CD4-positive, alpha-beta T cell (primary cell): ENCODE measurements at regions not wholly inside any gene's neighbourhood (a gene's known extent, or its start where the extent isn't known, plus 50 kb on each side); places are given as distances from the start of the nearest gene placed in this dataset.

Experiments
- ATAC-seq: fragments of 200-7000 bp; cut with Tn5 transposase; one replicate; pipeline ENCODE4 v1.10.0; 2022; ENCODE audit warnings: mild to moderate bottlenecking; ENCODE audit not compliant: poor library complexity
- CTCF ChIA-PET: fragments of 350-600 bp; sonication (Branson Sonifier 250); formaldehyde crosslinking; loops from one replicate; lab custom pipeline; 2021; ENCODE audit warnings: antibody characterized with exemption, inconsistent platforms; lab: Charles Lee
- POLR2A ChIA-PET: fragments of 350-600 bp; sonication (Branson Sonifier 250); formaldehyde crosslinking; loops from one replicate; lab custom pipeline; 2021; ENCODE audit warnings: antibody characterized with exemption, inconsistent platforms; lab: Charles Lee
- DNase-seq, 14 experiments: peaks; one replicate each; pipeline ENCODE4 v3.0.0-alpha.2; 2013 to 2020; ENCODE audit warnings: mixed read lengths in 2 of 14
- H3K27ac ChIP-seq, 2 donors: one replicate each; pipeline versions ENCODE4 v1.5.1 to v1.7.0; 2013; ENCODE audit warnings: low read length in 2 of 2, low read depth in 1 of 2, mild to moderate bottlenecking in 1 of 2
- H3K27me3 ChIP-seq, 2 experiments: 1 replicate in 1 of 2; 2 replicates in 1 of 2; pipeline versions ENCODE4 v1.6.1 to v1.7.0; 2013; ENCODE audit warnings: low read length in 2 of 2, control low read depth in 1 of 2, mild to moderate bottlenecking in 1 of 2, moderate library complexity in 1 of 2; ENCODE audit not compliant: insufficient read depth in 2 of 2, control insufficient read depth in 1 of 2
- H3K36me3 ChIP-seq: one replicate; pipeline ENCODE4 v1.6.1; 2013; ENCODE audit warnings: low read length, control low read depth; ENCODE audit not compliant: insufficient read depth
- H3K4me1 ChIP-seq: one replicate; pipeline ENCODE4 v1.6.1; 2013; ENCODE audit warnings: low read length, control low read depth; ENCODE audit not compliant: insufficient read depth
- H3K4me3 ChIP-seq: one replicate; pipeline ENCODE4 v1.5.1; 2013; ENCODE audit warnings: mild to moderate bottlenecking, low read length, moderate library complexity
- H3K9me3 ChIP-seq, 2 experiments: 1 replicate in 1 of 2; 2 replicates in 1 of 2; pipeline versions ENCODE4 v1.6.1 to v1.7.0; 2013; ENCODE audit warnings: low read length in 2 of 2, mild to moderate bottlenecking in 2 of 2, control low read depth in 1 of 2, moderate library complexity in 1 of 2; ENCODE audit not compliant: control insufficient read depth in 1 of 2, insufficient read depth in 1 of 2
- H3K27ac Mint-ChIP-seq: one replicate; pipeline ENCODE4 v1.8.0; 2020; ENCODE audit warnings: mixed read lengths
- H3K27me3 Mint-ChIP-seq: one replicate; pipeline ENCODE4 v1.8.0; 2021; ENCODE audit warnings: mixed read lengths
- H3K36me3 Mint-ChIP-seq: one replicate; pipeline ENCODE4 v1.8.0; 2021; ENCODE audit warnings: low read depth, mixed read lengths
- H3K4me1 Mint-ChIP-seq: one replicate; pipeline ENCODE4 v1.8.0; 2021; ENCODE audit warnings: low read depth, mixed read lengths
- H3K4me3 Mint-ChIP-seq: one replicate; pipeline ENCODE4 v1.8.0; 2020; ENCODE audit warnings: mild to moderate bottlenecking, mixed read lengths
- H3K9me3 Mint-ChIP-seq: one replicate; pipeline ENCODE4 v1.8.0; 2020; ENCODE audit warnings: mixed read lengths
- CTCF ChIP-seq: fragments of 200-600 bp; IDR thresholded peaks from one replicate; pipeline ENCODE4 v1.8.0; 2022; ENCODE audit warnings: antibody characterized with exemption, mild to moderate bottlenecking
- intact Hi-C, 2 experiments: fragments of 100-400 bp; cut with DNase I in 1 of 2; cut with micrococcal nuclease in 1 of 2; formaldehyde crosslinking; loops; one replicate each; pipeline versions ENCODE4 v1.15.1 to v1.9.0; 2023 to 2025; cut with DNase I, micrococcal nuclease

GRCh38 chr7:124655990-124656389 is 109.6 kb downstream of the GPR37 start:
- Histone ChIP-seq H3K4me1 (no peaks in the 10 kb centered on the region), H3K27ac (no peak overlapping the region), H3K36me3 (no peaks in the 10 kb centered on the region), H3K27me3 (no peaks in the 10 kb centered on the region), H3K9me3 (no peaks in the 10 kb centered on the region), H3K4me3 (no peak overlapping the region)
- Mint-ChIP-seq H3K9me3 (no peaks in the 10 kb centered on the region), H3K4me1 (no peaks in the 10 kb centered on the region), H3K36me3 (no peaks in the 10 kb centered on the region), H3K27me3 (no peaks in the 10 kb centered on the region), H3K27ac (no peak overlapping the region), H3K4me3 (no peak overlapping the region)
- CTCF ChIA-PET, result no interaction called here
- POLR2A ChIA-PET, result no interaction called here
- DNase-seq (no peak), ATAC-seq (no peak)
- TF ChIP-seq CTCF, result no peak
- intact Hi-C loops, result no loop called here

GRCh38 chr7:124652237-124652636 is 113.4 kb downstream of the GPR37 start:
- H3K4me1 ChIP-seq, result no peaks in the 10 kb centered on the region
- H3K27ac ChIP-seq, result no peak overlapping the region
- no peak overlapping the region for H3K27ac Mint-ChIP-seq
- DNase-seq (no peak), ATAC-seq (no peak)
- intact Hi-C loops, result no loop called here
- H3K4me3 Mint-ChIP-seq, result no peak overlapping the region
- CTCF ChIA-PET, result no interaction called here
- TF ChIP-seq CTCF, result no peak
- peaks cover 7% of the 10 kb centered on the region for H3K4me1 Mint-ChIP-seq
- no peaks in the 10 kb centered on the region for H3K36me3 Mint-ChIP-seq
- no peaks in the 10 kb centered on the region for H3K36me3 ChIP-seq
- no peak overlapping the region for H3K4me3 ChIP-seq
- no peaks in the 10 kb centered on the region for H3K9me3 Mint-ChIP-seq
- no peaks in the 10 kb centered on the region for H3K27me3 Mint-ChIP-seq
- POLR2A ChIA-PET, result no interaction called here
- no peaks in the 10 kb centered on the region for H3K27me3 ChIP-seq
- H3K9me3 ChIP-seq, result no peaks in the 10 kb centered on the region

GRCh38 chr7:124651136-124651535 is 114.5 kb downstream of the GPR37 start:
- Histone ChIP-seq H3K36me3 (no peaks in the 10 kb centered on the region), H3K4me3 (no peak overlapping the region), H3K9me3 (no peaks in the 10 kb centered on the region), H3K4me1 (no peaks in the 10 kb centered on the region), H3K27ac (no peak overlapping the region), H3K27me3 (no peaks in the 10 kb centered on the region)
- Mint-ChIP-seq H3K36me3 (no peaks in the 10 kb centered on the region), H3K27ac (no peak overlapping the region), H3K4me1 (peaks cover 7% of the 10 kb centered on the region), H3K4me3 (no peak overlapping the region), H3K9me3 (no peaks in the 10 kb centered on the region), H3K27me3 (no peaks in the 10 kb centered on the region)
- CTCF ChIA-PET, result no interaction called here
- no peak for TF ChIP-seq CTCF
- DNase-seq (no peak), ATAC-seq (no peak)
- intact Hi-C loops, result no loop called here
- POLR2A ChIA-PET, result no interaction called here
